Pancreas (tissue), 10 donors: ENCODE measurements at regions not wholly inside any gene's neighbourhood (a gene's known extent, or its start where the extent isn't known, plus 50 kb on each side); places are given as distances from the start of the nearest gene placed in this dataset.

Experiments
- ATAC-seq, 4 donors: fragments of 200-7000 bp; cut with Tn5 transposase; one replicate each; pipeline versions ENCODE4 v1.8.0 to v1.9.1; 2020; ENCODE audit warnings: mild to moderate bottlenecking in 4 of 4, moderate library complexity in 4 of 4
- DNase-seq, 6 donors: peaks; one replicate each; pipeline ENCODE4 v3.0.0-alpha.2; 2020
- FAIRE-seq: peaks from 2 replicates; lab custom pipeline; 2012; peaks lifted over from hg19 to GRCh38; lab: Jason Lieb, UNC
- H3K27ac ChIP-seq, 4 donors: fragments of 200-600 bp; sonication (generic); 1 replicate in 3 of 4; 2 replicates in 1 of 4; pipeline versions ENCODE4 v1.5.0 to v1.8.0; 2020
- H3K27me3 ChIP-seq, 4 donors: fragments of 200-600 bp; one replicate each; pipeline ENCODE4 v1.8.0; 2021
- H3K36me3 ChIP-seq, 3 donors: fragments of 200-600 bp; sonication (generic) in 1 of 3; one replicate each; pipeline versions ENCODE4 v1.5.0 to v1.8.0; 2020 to 2021
- H3K4me1 ChIP-seq, 3 donors: fragments of 200-600 bp; one replicate each; pipeline ENCODE4 v1.8.0; 2021
- H3K4me3 ChIP-seq, 4 donors: fragments of 200-600 bp; sonication (generic) in 2 of 4; one replicate each; pipeline versions ENCODE4 v1.5.0 to v1.8.0; 2020 to 2021
- H3K9me3 ChIP-seq, 4 donors: fragments of 200-600 bp; one replicate each; pipeline ENCODE4 v1.8.0; 2021
- WGBS, 2 donors: extraction: QIAGEN DNeasy Blood & Tissue Kit; methylation state at CpG; one replicate each; pipeline ENCODE4 v1.1.7; 2013; 5-methylcytosine and 5-hydroxymethylcytosine counted together
- intact Hi-C, 3 donors: fragments of 100-400 bp; cut with DNase I; formaldehyde crosslinking; loops; one replicate each; pipeline versions ENCODE4 v1.11.1 to v1.14.2; 2022
- TF ChIP-seq, protein P1 (sequence below), 4 donors: fragments of 200-600 bp; sonication (generic) in 3 of 4; IDR thresholded peaks; one replicate each; pipeline versions ENCODE4 v1.5.0 to v1.8.0; 2021; ENCODE audit warnings: antibody characterized with exemption in 4 of 4
- donor health status: healthy with polysubstance abuse.
- donor health status: DM: no; HTN: no; CAD: no; lungs with moderate emphysema.
- donor health status: DM: no; HTN: no; CAD: no.
- donor health status: control.
- donor health status: control.
- donor health status: Bipolar disorder and iron deficiency.
- donor health status: DM: yes; HTN: yes; CAD: no.
- donor health status: DM: no; HTN: no; CAD: no.
- donor health status: DM: no; HTN: no; CAD: no.
- donor health status: DM: yes; HTN: yes; CAD: no.

- no peak overlapping the region for H3K27ac ChIP-seq
- ATAC-seq (no peak), FAIRE-seq (no peak), DNase-seq (no peak)
- 58 to 77% methylated on average over 2 of the region's 2 CpGs for WGBS, 2 donors
- no peaks in the 10 kb centered on the region for H3K4me1 ChIP-seq
- H3K4me3 ChIP-seq, result no peak overlapping the region
- intact Hi-C loops, result no loop called here
- TF ChIP-seq, protein P1, sequence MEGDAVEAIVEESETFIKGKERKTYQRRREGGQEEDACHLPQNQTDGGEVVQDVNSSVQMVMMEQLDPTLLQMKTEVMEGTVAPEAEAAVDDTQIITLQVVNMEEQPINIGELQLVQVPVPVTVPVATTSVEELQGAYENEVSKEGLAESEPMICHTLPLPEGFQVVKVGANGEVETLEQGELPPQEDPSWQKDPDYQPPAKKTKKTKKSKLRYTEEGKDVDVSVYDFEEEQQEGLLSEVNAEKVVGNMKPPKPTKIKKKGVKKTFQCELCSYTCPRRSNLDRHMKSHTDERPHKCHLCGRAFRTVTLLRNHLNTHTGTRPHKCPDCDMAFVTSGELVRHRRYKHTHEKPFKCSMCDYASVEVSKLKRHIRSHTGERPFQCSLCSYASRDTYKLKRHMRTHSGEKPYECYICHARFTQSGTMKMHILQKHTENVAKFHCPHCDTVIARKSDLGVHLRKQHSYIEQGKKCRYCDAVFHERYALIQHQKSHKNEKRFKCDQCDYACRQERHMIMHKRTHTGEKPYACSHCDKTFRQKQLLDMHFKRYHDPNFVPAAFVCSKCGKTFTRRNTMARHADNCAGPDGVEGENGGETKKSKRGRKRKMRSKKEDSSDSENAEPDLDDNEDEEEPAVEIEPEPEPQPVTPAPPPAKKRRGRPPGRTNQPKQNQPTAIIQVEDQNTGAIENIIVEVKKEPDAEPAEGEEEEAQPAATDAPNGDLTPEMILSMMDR (IDR thresholded peaks at IDR 0.05), result no peak
- no peaks in the 10 kb centered on the region for H3K36me3 ChIP-seq
- H3K27me3 ChIP-seq, result no peaks in the 10 kb centered on the region
- H3K9me3 ChIP-seq, result no peaks in the 10 kb centered on the region
Measured at GRCh38 chr4:60042941-60043340, 1157.2 kb upstream of the ADGRL3 start.

GRCh38 chr4:60078984-60079383, 1121.1 kb upstream of the ADGRL3 start:
- Histone ChIP-seq H3K27me3 (no peaks in the 10 kb centered on the region), H3K4me1 (no peaks in the 10 kb centered on the region), H3K27ac (no peak overlapping the region), H3K9me3 (no peaks in the 10 kb centered on the region), H3K4me3 (no peak overlapping the region), H3K36me3 (no peaks in the 10 kb centered on the region)
- TF ChIP-seq, protein P1 (IDR thresholded peaks at IDR 0.05), result no peak
- FAIRE-seq (no peak), DNase-seq (no peak), ATAC-seq (no peak)
- intact Hi-C loops, result no loop called here

DNA sequence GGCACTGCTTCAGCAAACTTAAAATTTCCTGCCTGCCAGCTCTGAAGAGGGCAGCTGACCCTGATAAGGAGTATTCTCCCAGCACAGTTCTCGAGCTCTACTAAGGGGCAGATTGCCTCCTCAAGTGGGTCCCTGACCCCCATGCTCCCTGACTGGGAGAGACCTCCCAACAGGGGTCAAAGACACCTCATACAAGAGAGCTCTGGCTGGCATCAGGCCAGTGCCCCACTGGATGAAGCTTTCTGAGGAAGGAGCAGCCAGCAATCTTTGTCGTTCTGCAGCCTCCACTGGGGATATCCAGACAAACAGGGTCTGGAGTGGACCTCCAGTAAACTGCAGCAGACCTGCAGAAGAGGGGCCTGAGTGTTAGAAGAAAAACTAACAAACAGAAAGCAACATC, 1118.3 kb upstream of the ADGRL3 start:
- TF ChIP-seq, protein P1 (IDR thresholded peaks at IDR 0.05), result no peak
- Histone ChIP-seq H3K27me3 (no peaks in the 10 kb centered on the region), H3K9me3 (no peaks in the 10 kb centered on the region), H3K4me1 (no peaks in the 10 kb centered on the region), H3K27ac (no peak overlapping the region), H3K36me3 (no peaks in the 10 kb centered on the region), H3K4me3 (no peak overlapping the region)
- ATAC-seq (no peak), DNase-seq (peak in 2 of 6 donors; percentile 6 to 21), FAIRE-seq (no peak)
- intact Hi-C loops, result no loop called here
- 21 to 50% methylated on average over 2 of the region's 2 CpGs for WGBS, 2 donors

GRCh38 chr4:60088807-60089486, 1111.2 kb upstream of the ADGRL3 start:
- TF ChIP-seq, protein P1 (IDR thresholded peaks at IDR 0.05), result no peak
- Histone ChIP-seq H3K4me3 (no peak overlapping the region), H3K27ac (no peak overlapping the region), H3K27me3 (no peaks in the 10 kb centered on the region), H3K4me1 (no peaks in the 10 kb centered on the region), H3K9me3 (no peaks in the 10 kb centered on the region), H3K36me3 (no peaks in the 10 kb centered on the region)
- WGBS, 2 donors, result 48 to 51% methylated on average over 3 of the region's 3 CpGs
- intact Hi-C loops, result no loop called here
- ATAC-seq (no peak), FAIRE-seq (no peak), DNase-seq (no peak)

- no peak for ATAC-seq
- TF ChIP-seq, protein P1 (IDR thresholded peaks at IDR 0.05), result no peak
- intact Hi-C loops, result no loop called here
- 50 to 62% methylated on average over 3 of the region's 3 CpGs for WGBS, 2 donors
- H3K4me3 ChIP-seq, result no peak overlapping the region
- no peaks in the 10 kb centered on the region for H3K9me3 ChIP-seq
- no peak for DNase-seq
- no peak for FAIRE-seq
- no peaks in the 10 kb centered on the region for H3K4me1 ChIP-seq
- H3K27me3 ChIP-seq, result no peaks in the 10 kb centered on the region
- H3K27ac ChIP-seq, result no peak overlapping the region
- H3K36me3 ChIP-seq, result no peaks in the 10 kb centered on the region
Measured at GRCh38 chr4:60089546-60090273, 1110.4 kb upstream of the ADGRL3 start.
